Ovary (tissue), 3 donors: ENCODE measurements at regions not wholly inside any gene's neighbourhood (a gene's known extent, or its start where the extent isn't known, plus 50 kb on each side); places are given as distances from the start of the nearest gene placed in this dataset.
"Not testable (repeated sequence)": the region's sequence is repeated elsewhere in the genome, so short reads cannot be mapped to it uniquely, and the experiment has no call there.

Experiments
- POLR2A ChIP-seq: fragments of 450-650 bp; IDR thresholded peaks from one replicate; pipeline ENCODE4 v1.6.1; 2017; ENCODE audit warnings: antibody characterized with exemption, mild to moderate bottlenecking, moderate library complexity
- TF ChIP-seq, protein P1 (sequence below), 3 donors: fragments of 450-650 bp in 2 of 3; fragments of 200-600 bp in 1 of 3; IDR thresholded peaks; one replicate each; pipeline versions ENCODE4 v1.5.1 to v1.8.0; 2016 to 2022; ENCODE audit warnings: antibody characterized with exemption in 3 of 3, mild to moderate bottlenecking in 1 of 3
- donor health status: DM: no; HTN: no; CAD: no.

DNA sequence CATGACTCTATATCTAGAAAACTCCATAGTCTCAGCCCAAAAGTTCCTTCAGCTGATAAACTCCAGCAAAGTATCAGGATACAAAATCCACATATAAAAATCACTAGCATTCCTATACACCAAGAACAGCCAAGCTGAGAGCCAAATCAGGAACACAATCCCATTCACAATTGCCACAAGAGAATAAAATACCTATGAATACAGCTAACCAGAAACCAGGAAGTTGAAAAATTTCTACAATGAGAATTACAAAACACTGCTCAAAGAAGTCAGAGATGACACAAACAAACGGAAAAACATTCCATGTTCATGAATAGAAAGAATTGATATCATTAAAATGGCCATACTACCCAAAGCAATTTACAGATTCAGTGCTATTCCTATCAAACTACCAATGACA, 61.0 kb upstream of the PKN2 start:
- TF ChIP-seq, protein P1, sequence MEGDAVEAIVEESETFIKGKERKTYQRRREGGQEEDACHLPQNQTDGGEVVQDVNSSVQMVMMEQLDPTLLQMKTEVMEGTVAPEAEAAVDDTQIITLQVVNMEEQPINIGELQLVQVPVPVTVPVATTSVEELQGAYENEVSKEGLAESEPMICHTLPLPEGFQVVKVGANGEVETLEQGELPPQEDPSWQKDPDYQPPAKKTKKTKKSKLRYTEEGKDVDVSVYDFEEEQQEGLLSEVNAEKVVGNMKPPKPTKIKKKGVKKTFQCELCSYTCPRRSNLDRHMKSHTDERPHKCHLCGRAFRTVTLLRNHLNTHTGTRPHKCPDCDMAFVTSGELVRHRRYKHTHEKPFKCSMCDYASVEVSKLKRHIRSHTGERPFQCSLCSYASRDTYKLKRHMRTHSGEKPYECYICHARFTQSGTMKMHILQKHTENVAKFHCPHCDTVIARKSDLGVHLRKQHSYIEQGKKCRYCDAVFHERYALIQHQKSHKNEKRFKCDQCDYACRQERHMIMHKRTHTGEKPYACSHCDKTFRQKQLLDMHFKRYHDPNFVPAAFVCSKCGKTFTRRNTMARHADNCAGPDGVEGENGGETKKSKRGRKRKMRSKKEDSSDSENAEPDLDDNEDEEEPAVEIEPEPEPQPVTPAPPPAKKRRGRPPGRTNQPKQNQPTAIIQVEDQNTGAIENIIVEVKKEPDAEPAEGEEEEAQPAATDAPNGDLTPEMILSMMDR (IDR thresholded peaks at IDR 0.05), result not testable (repeated sequence)
- not testable (repeated sequence) for TF ChIP-seq POLR2A
